ENCODE measurements at regions not wholly inside any gene's neighbourhood (a gene's known extent, or its start where the extent isn't known, plus 50 kb on each side); places are given as distances from the start of the nearest gene placed in this dataset.

- TF ChIP-seq GATA2 (IDR thresholded peaks at IDR 0.05; ENCODE audit: low read depth, low read length) (no peak), GATA3 (IDR thresholded peaks at IDR 0.05; ENCODE audit: low read depth, low read length) (no peak)
Observed at GRCh38 chr20:11331096-11331495, 586.6 kb upstream of the BTBD3 start.

Data from SH-SY5Y (cell line).